A673 (cell line): ENCODE measurements at regions not wholly inside any gene's neighbourhood (a gene's known extent, or its start where the extent isn't known, plus 50 kb on each side); places are given as distances from the start of the nearest gene placed in this dataset.

Experiments
- CTCF ChIP-seq: fragments of 300-800, 200-600 bp; sonication (generic); conservative IDR thresholded peaks from 2 replicates; pipeline ENCODE4 v1.5.1; 2017; ENCODE audit warnings: low read depth, mild to moderate bottlenecking, antibody characterized with exemption, low read length, moderate library complexity, mixed read lengths
- EZH2 ChIP-seq: fragments of 200-600 bp; sonication (generic); IDR thresholded peaks from 2 replicates; pipeline ENCODE4 v1.6.1; 2017; ENCODE audit warnings: borderline replicate concordance, low read depth, mild to moderate bottlenecking, mixed read lengths, antibody characterized with exemption, low read length; ENCODE audit not compliant: poor library complexity, severe bottlenecking

- no peak for TF ChIP-seq CTCF
- TF ChIP-seq EZH2: no peak
Observed at GRCh38 chr18:56307354-56308170, 330.8 kb downstream of the TXNL1 start.
